Uterus (tissue), 2 donors: ENCODE measurements at regions not wholly inside any gene's neighbourhood (a gene's known extent, or its start where the extent isn't known, plus 50 kb on each side); places are given as distances from the start of the nearest gene placed in this dataset.

Source experiments
- POLR2A ChIP-seq, 2 donors: fragments of 450-650 bp; IDR thresholded peaks; one replicate each; pipeline ENCODE4 v1.6.1; 2016; ENCODE audit warnings: antibody characterized with exemption in 2 of 2, mild to moderate bottlenecking in 1 of 2, moderate library complexity in 1 of 2
- TF ChIP-seq, protein P1 (sequence below), 4 experiments: fragments of 200-600 bp in 2 of 4; fragments of 450-650 bp in 2 of 4; sonication (generic) in 2 of 4; IDR thresholded peaks; one replicate each; pipeline ENCODE4 v1.5.1; 2016 to 2019; ENCODE audit warnings: antibody characterized with exemption in 4 of 4, mild to moderate bottlenecking in 2 of 4, moderate library complexity in 1 of 4

- TF ChIP-seq, protein P1, sequence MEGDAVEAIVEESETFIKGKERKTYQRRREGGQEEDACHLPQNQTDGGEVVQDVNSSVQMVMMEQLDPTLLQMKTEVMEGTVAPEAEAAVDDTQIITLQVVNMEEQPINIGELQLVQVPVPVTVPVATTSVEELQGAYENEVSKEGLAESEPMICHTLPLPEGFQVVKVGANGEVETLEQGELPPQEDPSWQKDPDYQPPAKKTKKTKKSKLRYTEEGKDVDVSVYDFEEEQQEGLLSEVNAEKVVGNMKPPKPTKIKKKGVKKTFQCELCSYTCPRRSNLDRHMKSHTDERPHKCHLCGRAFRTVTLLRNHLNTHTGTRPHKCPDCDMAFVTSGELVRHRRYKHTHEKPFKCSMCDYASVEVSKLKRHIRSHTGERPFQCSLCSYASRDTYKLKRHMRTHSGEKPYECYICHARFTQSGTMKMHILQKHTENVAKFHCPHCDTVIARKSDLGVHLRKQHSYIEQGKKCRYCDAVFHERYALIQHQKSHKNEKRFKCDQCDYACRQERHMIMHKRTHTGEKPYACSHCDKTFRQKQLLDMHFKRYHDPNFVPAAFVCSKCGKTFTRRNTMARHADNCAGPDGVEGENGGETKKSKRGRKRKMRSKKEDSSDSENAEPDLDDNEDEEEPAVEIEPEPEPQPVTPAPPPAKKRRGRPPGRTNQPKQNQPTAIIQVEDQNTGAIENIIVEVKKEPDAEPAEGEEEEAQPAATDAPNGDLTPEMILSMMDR (IDR thresholded peaks at IDR 0.05) = no peak
- TF ChIP-seq POLR2A (IDR thresholded peaks at IDR 0.05) = no peak
Measured at GRCh38 chr2:78315368-78315767, 710.1 kb upstream of the REG3G start.
